ENCODE measurements at regions not wholly inside any gene's neighbourhood (a gene's known extent, or its start where the extent isn't known, plus 50 kb on each side); places are given as distances from the start of the nearest gene placed in this dataset.

- Histone ChIP-seq H3K9me3 (ENCODE audit: low read depth) (no peaks in the 10 kb centered on the region), H3K4me2 (no peak overlapping the region), H3K27me3 (no peaks in the 10 kb centered on the region), H3K79me2 (no peaks in the 10 kb centered on the region), H4K20me1 (ENCODE audit: insufficient read depth, poor library complexity, severe bottlenecking) (no peaks in the 10 kb centered on the region), H3K9me2 (replicated peaks; ENCODE audit: insufficient read depth) (no peaks in the 10 kb centered on the region), H3K4me3 (no peak overlapping the region), H3K4me1 (ENCODE audit: insufficient read depth) (no peaks in the 10 kb centered on the region), H3K36me3 (replicated peaks; ENCODE audit: insufficient read depth, low read depth) (no peaks in the 10 kb centered on the region), H3K27ac (no peak overlapping the region), H2AFZ (no peak overlapping the region)
- TF ChIP-seq EZH2 (IDR thresholded peaks at IDR 0.05; ENCODE audit: borderline replicate concordance) = no peak
- no peak for TF ChIP-seq CTCF (IDR thresholded peaks at IDR 0.05; ENCODE audit: poor library complexity)
- TF ChIP-seq EZH2phosphoT487 (IDR thresholded peaks at IDR 0.05; ENCODE audit: low read depth, severe bottlenecking, unreplicated experiment) = no peak
- 89% methylated on average over 4 of the region's 4 CpGs for WGBS (ENCODE audit: low lambda C conversion rate, missing lambda C conversion rate)
- no peak for DNase-seq (ENCODE audit: low spot score)
Observed at GRCh38 chr2:194319222-194319992, 1337.6 kb upstream of the SLC39A10 start.

- no peak overlapping the region for H3K27ac ChIP-seq
- H3K36me3 ChIP-seq (replicated peaks; ENCODE audit: insufficient read depth, low read depth) = no peaks in the 10 kb centered on the region
- H3K4me1 ChIP-seq (ENCODE audit: insufficient read depth) = no peaks in the 10 kb centered on the region
- H4K20me1 ChIP-seq (ENCODE audit: insufficient read depth, poor library complexity, severe bottlenecking) = no peaks in the 10 kb centered on the region
- H2AFZ ChIP-seq = no peak overlapping the region
- no peak for DNase-seq (ENCODE audit: low spot score)
- TF ChIP-seq EZH2phosphoT487 (IDR thresholded peaks at IDR 0.05; ENCODE audit: low read depth, severe bottlenecking, unreplicated experiment) = no peak
- no peak for TF ChIP-seq CTCF (IDR thresholded peaks at IDR 0.05; ENCODE audit: poor library complexity)
- TF ChIP-seq EZH2 (IDR thresholded peaks at IDR 0.05; ENCODE audit: borderline replicate concordance) = no peak
- H3K4me2 ChIP-seq = no peak overlapping the region
- H3K27me3 ChIP-seq = no peaks in the 10 kb centered on the region
- H3K79me2 ChIP-seq = no peaks in the 10 kb centered on the region
- no peak overlapping the region for H3K4me3 ChIP-seq
- no peaks in the 10 kb centered on the region for H3K9me2 ChIP-seq (replicated peaks; ENCODE audit: insufficient read depth)
- no peaks in the 10 kb centered on the region for H3K9me3 ChIP-seq (ENCODE audit: low read depth)
- WGBS (ENCODE audit: low lambda C conversion rate, missing lambda C conversion rate) = 84% methylated on average over 3 of the region's 3 CpGs
Observed at GRCh38 chr2:194314042-194314441, 1343.0 kb upstream of the SLC39A10 start.

DNA sequence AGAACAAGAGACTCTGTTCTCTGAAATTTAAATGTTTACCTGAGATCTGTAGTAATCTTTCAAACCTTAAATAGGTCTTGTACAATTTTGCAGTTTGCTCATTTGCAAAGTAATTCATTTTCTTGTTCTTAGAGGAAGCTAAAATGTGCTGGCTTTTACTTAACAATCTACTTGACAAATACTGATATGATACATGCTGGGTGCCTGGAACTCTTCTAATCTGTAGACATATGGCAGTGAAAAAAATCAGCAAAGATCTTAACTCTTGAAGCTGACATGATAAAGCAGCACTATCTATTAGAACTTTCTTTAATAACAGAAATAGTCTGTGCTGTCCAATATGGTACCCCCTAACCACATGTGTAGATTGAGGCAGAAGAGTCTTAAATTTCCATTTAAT lies 1352.8 kb upstream of the SLC39A10 start:
- Histone ChIP-seq H3K79me2 (no peaks in the 10 kb centered on the region), H2AFZ (no peak overlapping the region), H3K4me1 (ENCODE audit: insufficient read depth) (no peaks in the 10 kb centered on the region), H3K4me3 (no peak overlapping the region), H3K36me3 (replicated peaks; ENCODE audit: insufficient read depth, low read depth) (no peaks in the 10 kb centered on the region), H3K9me2 (replicated peaks; ENCODE audit: insufficient read depth) (no peaks in the 10 kb centered on the region), H3K27me3 (no peaks in the 10 kb centered on the region), H4K20me1 (ENCODE audit: insufficient read depth, poor library complexity, severe bottlenecking) (no peaks in the 10 kb centered on the region), H3K9me3 (ENCODE audit: low read depth) (no peaks in the 10 kb centered on the region), H3K27ac (no peak overlapping the region), H3K4me2 (no peak overlapping the region)
- no peak for DNase-seq (ENCODE audit: low spot score)
- TF ChIP-seq EZH2phosphoT487 (IDR thresholded peaks at IDR 0.05; ENCODE audit: low read depth, severe bottlenecking, unreplicated experiment) (no peak), CTCF (IDR thresholded peaks at IDR 0.05; ENCODE audit: poor library complexity) (no peak), EZH2 (IDR thresholded peaks at IDR 0.05; ENCODE audit: borderline replicate concordance) (no peak)

Measured in hepatocyte (in vitro differentiated cells).